HG02973 (cell line): ENCODE measurements at regions not wholly inside any gene's neighbourhood (a gene's known extent, or its start where the extent isn't known, plus 50 kb on each side); places are given as distances from the start of the nearest gene placed in this dataset.
"Not testable (repeated sequence)": the region's sequence is repeated elsewhere in the genome, so short reads cannot be mapped to it uniquely, and the experiment has no call there.

Source experiments
- ATAC-seq: cut with Tn5 transposase; IDR thresholded peaks from one replicate; pipeline ENCODE4 v1.9.1; 2021; ENCODE audit warnings: moderate library complexity; ENCODE audit not compliant: unreplicated experiment

GRCh38 chr4:19191979-19192650 is 1059.6 kb upstream of the SLIT2 start:
- no peak for ATAC-seq

- ATAC-seq, result no peak
Measured at GRCh38 chr4:19187691-19188090, 1064.0 kb upstream of the SLIT2 start.

- no peak for ATAC-seq
Measured at GRCh38 chr4:19187096-19187495, 1064.6 kb upstream of the SLIT2 start.

DNA sequence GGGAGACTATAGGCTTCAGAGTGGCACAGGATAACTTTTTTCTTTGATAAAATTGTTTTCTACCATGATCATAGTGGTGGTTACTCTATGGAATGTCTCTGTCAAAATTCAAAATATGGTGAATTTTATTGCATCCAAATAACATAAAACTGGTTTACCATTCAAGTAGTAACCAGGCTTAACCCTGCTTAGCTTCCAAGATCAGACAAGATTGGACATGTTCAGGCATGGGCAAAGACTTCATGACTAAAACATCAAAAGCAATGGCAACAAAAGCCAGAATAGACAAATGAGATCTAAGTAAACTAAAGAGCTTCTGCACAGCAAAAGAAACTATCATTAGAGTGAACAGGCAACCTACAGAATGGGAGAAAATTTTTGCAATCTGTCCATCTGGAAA is 1070.1 kb upstream of the SLIT2 start:
- ATAC-seq, result not testable (repeated sequence)

DNA sequence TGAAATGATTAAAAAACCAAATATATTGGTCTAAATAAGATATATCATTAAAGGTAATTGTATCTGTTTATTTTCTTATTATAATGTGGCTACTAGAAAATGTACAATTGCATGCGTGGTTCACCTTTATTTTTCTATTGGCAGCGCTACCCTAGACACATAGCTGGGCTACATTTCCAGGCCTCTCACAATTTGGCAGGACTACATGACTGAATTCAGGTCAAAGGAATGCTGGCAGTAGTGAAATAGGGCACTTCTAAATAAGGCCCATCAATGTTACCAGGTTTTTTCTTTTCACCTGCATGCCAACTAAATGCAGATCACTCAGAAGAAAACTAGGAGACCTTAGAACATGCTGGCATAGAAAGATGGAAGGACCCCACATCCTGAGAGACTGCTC is 1072.9 kb upstream of the SLIT2 start:
- no peak for ATAC-seq

GRCh38 chr4:19177616-19178015 is 1074.1 kb upstream of the SLIT2 start:
- no peak for ATAC-seq

DNA sequence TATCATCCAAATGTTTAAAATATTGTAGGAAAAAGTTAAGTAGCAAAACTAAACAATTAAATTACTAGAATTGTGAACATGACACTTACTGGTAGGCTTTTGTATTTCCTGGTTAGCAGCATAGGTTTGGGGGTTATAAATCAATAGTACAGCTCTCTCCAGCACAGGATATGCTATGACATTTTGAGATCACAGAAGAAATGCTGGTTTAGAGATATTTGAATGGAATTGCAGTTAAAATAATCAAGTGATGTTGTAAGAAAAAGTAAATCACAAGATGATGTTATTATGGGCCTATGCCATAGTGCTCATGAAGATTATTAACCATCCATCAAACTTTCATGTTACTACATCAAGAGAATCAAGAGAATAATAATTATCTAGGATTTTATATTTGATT is 1079.9 kb upstream of the SLIT2 start:
- ATAC-seq, result no peak

DNA sequence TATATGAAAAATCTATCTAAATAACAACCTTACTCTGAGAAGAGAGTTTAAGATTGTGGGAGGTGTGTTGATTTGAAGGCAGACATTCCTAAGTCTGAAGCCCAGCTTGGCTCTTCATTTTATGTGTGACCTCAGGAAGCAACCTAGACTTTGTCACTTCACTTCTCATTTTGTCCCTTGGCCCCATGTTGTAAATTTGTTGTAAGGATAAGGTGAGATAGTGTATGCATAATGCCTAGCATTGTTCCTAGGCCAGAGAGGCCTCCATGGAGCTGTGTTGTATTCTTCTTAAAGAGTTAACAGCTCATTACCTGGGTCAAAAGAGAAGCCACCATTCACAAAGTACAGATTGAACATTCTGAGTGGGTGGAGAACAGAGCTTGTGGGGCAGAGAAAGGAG is 1084.4 kb upstream of the SLIT2 start:
- ATAC-seq, result no peak

- no peak for ATAC-seq
Measured at GRCh38 chr4:19164334-19164733, 1087.4 kb upstream of the SLIT2 start.

GRCh38 chr4:19159874-19160273 is 1091.8 kb upstream of the SLIT2 start:
- no peak for ATAC-seq

DNA sequence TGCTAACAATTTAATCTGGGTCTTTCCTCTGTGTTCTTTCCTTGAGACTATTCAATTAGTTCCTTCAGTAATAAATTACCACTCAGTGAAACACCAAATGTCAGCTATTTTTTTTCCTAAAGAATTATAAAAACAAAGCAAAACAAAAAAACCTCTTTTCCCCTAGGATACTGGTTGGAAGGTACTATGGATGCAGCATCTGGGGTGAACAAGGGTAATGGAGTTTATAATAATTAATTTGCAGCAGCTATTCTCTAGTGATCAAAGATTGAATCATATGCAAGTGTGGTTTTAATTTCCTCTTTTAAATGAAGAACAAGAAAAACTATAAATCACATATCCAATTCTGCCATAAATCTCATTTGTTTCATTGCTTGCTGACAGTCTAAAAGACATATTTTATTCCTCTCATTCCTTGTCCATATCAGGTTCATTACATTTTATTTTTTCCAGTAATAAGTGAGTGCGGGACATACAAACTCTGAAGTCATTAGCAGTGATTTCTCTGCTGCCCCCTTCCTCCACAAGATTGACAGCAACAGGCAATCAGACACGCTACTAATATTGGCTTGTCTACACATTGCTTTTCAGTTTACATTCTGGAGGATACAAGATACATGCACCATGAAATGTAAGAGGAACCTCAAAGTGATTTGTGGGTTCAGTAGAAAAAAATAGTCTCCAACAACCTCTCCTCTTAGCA is 1093.4 kb upstream of the SLIT2 start:
- ATAC-seq, result no peak

DNA sequence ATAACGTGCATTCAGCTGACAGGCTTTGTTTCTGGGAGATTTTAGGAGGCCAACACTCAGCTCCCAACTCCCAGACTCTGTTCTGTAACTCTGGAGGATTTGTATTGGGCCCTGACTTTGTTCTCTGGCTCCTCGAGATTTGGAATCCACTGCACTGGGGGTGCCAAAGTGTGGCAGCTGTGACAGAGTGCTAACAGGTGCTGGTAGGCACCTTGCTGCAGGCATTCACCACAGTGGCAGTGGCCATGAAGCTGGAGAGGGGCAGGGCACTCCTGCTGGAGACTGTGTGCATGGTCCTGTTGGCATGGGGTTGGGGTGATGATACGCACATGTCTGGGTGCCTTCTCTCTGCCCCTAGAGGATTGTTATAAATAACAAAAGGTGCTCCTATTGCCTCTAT is 1094.9 kb upstream of the SLIT2 start:
- ATAC-seq, result no peak

DNA sequence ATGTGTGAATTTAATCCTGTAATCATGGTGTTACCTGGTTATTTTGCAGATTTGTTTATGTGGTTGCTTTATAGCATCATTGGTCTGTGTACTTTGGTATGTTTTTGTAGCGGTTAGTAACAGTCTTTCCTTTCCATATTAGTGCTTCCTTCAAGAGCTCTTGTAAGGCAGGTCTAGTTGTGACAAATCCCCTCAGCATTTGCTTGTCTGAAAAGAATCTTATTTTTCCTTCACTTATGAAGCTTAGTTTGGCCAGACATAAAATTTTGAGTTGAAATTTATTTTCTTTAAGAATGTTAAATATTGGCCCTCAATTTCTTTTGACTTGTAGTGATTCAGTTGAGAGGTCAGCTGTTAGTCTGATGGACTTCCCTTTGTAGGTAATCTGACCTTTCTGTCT is 1096.1 kb upstream of the SLIT2 start:
- ATAC-seq, result no peak

- not testable (repeated sequence) for ATAC-seq
Measured at GRCh38 chr4:19154267-19154666, 1097.4 kb upstream of the SLIT2 start.

DNA sequence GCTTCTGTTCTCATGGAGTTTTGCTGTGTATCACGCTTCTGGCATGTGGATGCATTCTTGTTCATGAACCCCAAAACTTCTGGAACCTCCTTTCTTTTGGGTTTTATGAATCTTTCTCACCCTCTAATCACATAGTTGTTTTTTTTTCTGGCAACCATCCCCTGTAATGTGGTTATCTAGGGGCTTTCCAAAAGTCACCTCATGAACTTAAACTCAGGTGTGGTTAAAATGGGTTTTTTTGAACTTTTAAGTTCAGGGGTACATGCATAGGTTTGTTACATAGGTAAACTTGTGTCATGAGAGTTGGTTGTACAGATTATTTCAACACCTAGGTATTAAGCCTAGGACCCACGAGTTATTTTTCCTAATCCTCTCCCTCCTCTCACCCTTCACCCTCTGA is 1099.4 kb upstream of the SLIT2 start:
- no peak for ATAC-seq

DNA sequence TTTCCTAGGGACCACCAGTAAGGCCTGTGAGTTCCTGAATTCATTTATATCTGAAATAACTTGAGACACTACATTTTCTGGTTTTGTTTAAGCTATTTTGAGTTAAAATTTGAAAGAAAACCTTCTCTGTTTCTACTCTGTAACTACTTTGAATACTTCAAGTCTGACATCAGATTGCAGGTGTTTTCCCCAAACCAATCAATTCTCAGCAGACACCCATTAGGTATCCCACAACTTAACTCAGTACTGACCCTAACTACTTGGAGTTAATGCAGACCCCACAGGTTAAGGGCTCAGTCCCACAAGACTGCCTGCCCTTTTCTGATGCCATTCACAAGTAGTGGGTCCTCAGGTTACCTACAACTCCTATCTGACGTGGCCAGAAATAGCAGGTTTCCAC is 1100.0 kb upstream of the SLIT2 start:
- ATAC-seq, result no peak

DNA sequence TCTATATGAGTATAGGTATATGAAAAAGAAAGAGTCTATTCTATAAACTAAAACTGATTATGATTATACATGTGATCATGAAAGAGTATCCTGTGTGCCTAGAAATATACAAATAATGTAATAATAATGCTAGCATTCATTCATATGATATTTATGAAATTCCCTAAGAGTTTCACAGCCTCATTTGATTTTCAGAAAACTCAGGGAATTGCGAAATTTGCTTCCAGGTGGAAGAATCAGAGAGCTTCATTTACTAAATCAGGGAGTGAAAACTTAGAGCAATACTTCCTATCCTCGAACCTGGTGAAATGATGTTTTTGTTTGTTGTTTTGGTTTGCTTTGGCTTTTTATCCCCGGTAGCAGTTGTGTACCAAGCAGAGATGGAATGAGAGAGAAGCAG is 1105.7 kb upstream of the SLIT2 start:
- no peak for ATAC-seq

DNA sequence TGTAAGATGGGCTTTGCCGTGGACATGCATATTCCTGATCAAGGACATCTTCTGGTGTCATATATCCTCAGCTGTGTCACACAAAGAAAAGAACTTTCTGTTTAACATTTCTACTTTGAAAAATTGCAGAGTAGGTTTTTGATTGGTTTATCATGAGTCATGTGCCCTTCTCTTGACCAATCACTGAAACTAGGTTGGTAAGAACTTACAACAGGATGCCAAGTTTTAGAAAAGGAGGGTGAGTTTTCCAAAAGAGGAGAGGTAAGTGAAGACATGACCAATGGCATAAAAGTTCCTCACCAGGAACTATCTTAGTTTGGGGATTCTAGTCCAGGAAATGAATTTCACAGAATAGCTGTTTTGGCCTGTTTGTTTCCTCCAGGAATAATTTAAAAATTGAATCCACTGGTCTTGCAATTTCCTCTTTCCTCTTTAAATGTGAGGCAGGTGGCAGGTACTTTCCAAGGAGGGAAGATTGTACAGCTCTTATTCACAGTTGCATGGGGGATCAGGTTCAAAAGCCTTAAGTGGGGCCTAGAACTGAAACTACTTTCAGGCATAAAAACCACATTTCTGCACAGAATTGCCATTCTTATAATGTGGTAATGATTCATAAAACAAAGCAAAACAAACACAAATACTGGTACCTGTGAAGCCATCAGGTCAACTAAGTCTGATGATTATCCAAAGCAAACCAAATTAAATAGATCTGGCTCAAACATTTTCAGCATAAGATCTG is 1114.5 kb upstream of the LCORL start:
- no peak for ATAC-seq

- no peak for ATAC-seq
Measured at GRCh38 chr4:19134685-19135084, 1113.1 kb upstream of the LCORL start.

DNA sequence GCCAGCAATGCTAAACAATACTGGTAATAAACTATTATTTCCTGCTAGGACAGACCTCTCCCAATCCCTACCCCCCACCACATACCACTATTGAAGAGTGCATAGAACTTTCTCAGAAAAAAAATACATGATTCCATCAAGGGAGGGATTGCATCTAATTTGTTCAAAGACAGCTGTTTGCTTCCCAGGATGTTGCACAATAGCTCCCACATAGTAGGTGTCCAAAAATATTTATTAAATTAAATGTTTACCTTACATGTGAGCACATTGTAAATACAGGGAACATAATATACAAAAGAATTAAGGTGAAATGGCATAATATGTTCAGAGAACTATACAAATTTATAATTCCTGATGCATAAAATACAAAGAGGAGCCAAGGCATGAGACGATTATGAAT is 1111.8 kb upstream of the LCORL start:
- ATAC-seq, result no peak

DNA sequence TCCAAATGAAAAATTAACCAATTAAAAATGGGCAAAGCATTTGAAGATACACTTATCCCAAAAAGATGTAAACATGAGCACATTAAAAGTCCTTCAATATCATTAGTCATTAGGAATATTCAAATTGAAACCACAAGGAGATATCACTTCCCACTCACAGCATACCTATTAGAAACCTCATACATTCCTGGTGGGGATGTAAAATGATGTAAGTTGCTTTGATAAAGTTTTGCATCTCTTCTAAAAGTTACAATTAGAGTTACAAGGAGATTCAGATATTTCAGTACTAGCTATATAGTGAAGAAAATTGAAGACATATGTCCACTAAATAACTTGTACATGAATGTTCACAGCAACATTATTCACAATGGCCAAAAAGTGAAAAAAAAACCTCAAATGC is 1109.3 kb upstream of the LCORL start:
- ATAC-seq, result no peak

DNA sequence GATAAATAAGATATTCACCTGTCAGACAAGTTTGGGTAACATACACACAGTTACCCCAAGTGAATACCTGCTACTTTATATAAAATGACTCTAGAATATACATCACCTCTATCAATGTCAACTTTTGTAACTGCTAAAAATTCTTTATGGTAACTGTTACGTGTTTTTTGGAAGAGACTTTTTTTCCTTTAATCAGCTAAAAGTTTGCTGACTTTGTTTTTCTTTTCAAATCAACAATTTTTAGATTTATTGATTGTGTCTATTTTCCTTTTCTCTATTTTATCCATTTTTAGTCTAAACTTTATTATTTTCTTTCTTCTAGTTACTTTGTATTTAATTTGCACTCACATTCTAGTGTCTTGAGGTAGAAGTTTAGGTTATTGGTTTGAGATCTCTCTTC is 1106.6 kb upstream of the LCORL start:
- no peak for ATAC-seq
